ENCODE measurements at regions not wholly inside any gene's neighbourhood (a gene's known extent, or its start where the extent isn't known, plus 50 kb on each side); places are given as distances from the start of the nearest gene placed in this dataset.

DNA sequence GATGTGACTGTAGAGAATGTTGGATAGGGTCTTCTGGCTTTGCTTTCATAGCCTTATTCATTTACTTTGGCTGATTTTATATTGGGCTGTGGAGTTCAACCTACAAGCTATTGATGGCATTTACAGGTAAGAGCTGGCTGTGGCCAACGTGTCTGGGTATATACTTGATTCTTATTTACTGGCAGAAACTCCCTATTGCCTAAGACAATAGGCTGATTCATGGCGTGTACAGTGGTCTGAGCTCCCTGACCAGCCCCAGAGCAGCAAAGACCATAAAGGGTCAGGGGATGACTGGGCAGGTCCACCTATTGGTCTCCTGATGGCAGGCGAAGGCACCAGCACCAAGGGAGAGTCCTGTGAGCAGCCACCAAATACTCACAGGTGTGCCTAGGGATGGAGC lies 190.2 kb upstream of the DMRTA1 start:
- TF ChIP-seq POLR2A (IDR thresholded peaks at IDR 0.05), result no peak
- TF ChIP-seq, protein P1, sequence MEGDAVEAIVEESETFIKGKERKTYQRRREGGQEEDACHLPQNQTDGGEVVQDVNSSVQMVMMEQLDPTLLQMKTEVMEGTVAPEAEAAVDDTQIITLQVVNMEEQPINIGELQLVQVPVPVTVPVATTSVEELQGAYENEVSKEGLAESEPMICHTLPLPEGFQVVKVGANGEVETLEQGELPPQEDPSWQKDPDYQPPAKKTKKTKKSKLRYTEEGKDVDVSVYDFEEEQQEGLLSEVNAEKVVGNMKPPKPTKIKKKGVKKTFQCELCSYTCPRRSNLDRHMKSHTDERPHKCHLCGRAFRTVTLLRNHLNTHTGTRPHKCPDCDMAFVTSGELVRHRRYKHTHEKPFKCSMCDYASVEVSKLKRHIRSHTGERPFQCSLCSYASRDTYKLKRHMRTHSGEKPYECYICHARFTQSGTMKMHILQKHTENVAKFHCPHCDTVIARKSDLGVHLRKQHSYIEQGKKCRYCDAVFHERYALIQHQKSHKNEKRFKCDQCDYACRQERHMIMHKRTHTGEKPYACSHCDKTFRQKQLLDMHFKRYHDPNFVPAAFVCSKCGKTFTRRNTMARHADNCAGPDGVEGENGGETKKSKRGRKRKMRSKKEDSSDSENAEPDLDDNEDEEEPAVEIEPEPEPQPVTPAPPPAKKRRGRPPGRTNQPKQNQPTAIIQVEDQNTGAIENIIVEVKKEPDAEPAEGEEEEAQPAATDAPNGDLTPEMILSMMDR (IDR thresholded peaks at IDR 0.05), result no peak

Measured in thyroid gland (tissue), 4 donors.